ENCODE measurements at regions not wholly inside any gene's neighbourhood (a gene's known extent, or its start where the extent isn't known, plus 50 kb on each side); places are given as distances from the start of the nearest gene placed in this dataset.

DNA sequence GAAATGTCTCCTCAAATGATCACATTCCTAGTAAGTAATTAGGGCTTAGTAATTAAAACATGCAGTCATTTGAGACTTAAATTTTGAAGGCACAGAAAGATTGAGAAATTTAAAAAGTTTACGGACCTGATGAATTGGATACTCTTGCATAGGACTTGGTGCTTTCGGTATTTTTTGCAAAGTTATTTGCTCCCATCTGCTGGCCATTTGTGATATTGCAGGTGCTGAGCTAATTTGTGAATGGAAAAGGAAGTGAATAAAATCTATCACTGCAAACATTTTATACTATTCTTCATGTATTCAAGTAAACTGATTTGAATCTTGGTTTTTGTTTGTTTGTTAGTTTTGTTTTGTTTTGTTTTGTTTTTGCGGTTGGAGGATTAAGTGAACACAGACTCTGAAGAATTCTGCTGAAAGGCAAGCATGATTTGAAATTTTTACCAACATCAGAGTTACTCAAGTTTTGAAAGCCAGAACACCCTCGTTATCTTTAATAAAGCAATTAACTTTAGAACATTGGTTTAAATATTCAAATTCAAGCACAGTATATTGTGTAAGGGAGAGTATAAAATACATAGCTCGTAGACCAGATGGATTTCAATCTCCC, 689.5 kb upstream of the RBFOX1 start:
- no peak for DNase-seq

GRCh38 chr16:6642271-6642670, 690.4 kb upstream of the RBFOX1 start:
- DNase-seq = no peak

DNA sequence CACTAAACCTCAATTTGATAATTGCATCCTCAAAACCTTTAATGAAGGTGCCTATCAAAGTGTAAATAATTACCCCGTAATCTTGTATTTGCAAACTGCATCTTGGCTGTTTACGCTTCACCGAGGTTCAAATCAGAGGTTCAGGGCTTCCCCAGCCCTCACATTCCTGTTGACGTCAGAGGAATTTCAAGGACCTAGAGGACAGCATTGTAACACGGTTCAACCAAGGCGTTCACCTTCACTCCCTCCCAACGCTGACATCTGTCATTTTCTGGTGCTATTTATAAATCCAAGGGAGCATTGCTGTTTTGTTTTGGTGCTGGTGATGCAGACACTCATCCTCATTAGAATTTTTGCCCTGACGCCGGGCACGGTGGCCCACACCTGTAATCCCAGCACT, 691.6 kb upstream of the RBFOX1 start:
- no peak for DNase-seq

GRCh38 chr16:6636457-6636856, 696.2 kb upstream of the RBFOX1 start:
- no peak for DNase-seq

DNA sequence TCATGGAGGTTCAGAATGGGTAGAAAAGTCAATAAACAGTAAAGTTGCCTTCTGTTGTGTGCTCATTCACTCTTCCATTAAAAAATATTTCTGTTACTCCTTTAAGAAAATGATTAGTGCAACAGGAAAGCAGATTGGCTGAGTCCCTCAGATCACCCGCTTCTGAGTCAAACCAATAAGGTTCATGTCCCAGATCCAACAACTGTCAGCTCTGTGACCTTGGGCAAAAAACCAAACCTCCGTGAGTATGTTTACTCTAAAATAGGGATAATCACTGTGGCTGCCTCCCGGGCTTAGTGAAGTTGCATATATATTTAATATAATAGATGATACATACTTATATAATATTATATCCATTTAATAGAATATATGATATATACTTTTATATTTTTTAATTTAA, 698.5 kb upstream of the RBFOX1 start:
- no peak for DNase-seq

DNA sequence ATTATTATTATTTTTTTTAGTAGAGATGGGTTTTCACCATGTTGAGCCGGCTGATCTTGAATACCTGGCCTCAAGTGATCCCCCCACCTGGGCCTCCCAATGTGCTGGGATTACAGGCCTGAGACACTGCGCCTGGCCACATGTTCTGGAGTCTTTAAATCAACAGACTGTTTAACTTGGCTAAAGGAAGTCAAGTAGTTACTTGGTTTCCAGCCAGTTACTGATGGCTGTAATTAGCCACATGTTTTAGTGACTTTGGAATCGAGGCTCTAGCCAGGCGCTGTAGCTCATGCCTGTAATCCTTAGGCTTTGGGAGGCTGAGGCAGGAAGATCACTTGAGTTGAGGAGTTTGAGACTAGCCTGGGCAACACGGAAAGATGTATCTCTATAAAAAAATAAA, 699.2 kb upstream of the RBFOX1 start:
- no peak for DNase-seq

- no peak for DNase-seq
Observed at GRCh38 chr16:6629110-6629509, 703.5 kb upstream of the RBFOX1 start.

- DNase-seq = no peak
Observed at GRCh38 chr16:6625606-6626005, 707.0 kb upstream of the RBFOX1 start.

GRCh38 chr16:6618874-6619273, 713.8 kb upstream of the RBFOX1 start:
- no peak for DNase-seq

GRCh38 chr16:6616746-6617145, 715.9 kb upstream of the RBFOX1 start:
- DNase-seq = no peak

- DNase-seq = no peak
Observed at GRCh38 chr16:6615636-6616035, 717.0 kb upstream of the RBFOX1 start.

GRCh38 chr16:6611535-6611934, 721.1 kb upstream of the RBFOX1 start:
- DNase-seq = no peak

GRCh38 chr16:6605490-6605889, 727.2 kb upstream of the RBFOX1 start:
- no peak for DNase-seq

- DNase-seq = no peak
Observed at GRCh38 chr16:6603780-6604325, 728.8 kb upstream of the RBFOX1 start.

- no peak for DNase-seq
Observed at GRCh38 chr16:6602405-6602804, 730.2 kb upstream of the RBFOX1 start.

DNA sequence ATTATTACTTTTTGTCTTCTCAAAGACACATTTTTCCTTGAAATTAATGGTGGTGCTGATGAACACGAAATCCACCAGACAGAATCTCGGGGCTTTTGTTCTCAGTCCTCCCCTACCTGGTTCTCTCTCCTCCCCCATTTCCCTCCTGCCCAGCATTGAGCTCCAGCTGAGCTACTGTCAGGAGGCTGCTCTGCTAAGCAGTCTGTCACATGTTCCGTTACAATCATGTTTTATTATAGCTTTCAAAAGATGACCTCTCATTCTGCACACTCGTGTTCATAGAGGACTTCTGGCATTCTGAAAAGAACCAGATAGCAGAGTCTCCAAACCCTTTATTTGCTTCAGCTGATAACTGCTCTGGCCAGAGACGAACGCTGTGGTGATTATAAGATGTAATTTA, 732.5 kb upstream of the RBFOX1 start:
- no peak for DNase-seq

- DNase-seq = no peak
Observed at GRCh38 chr16:6593799-6594198, 738.8 kb upstream of the RBFOX1 start.

DNA sequence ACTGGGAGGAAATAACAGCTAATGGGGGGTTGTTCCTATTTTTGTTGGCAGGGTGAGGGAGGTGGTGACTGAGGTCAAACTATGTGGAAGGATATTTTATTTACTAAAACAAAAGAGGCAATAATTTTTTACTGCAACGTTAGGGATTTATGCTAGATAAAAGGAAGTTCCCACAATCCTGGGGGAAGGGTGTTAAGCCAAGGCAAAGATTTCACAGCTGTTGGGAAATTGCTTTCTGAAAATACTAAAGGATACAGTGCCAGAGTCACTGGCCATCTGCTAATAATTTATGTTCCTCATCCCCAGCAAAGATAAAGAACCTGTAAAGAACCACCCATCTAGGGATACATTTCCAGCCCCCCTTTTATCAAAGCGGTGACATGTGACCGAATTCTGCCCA, 756.0 kb upstream of the RBFOX1 start:
- DNase-seq = no peak

DNA sequence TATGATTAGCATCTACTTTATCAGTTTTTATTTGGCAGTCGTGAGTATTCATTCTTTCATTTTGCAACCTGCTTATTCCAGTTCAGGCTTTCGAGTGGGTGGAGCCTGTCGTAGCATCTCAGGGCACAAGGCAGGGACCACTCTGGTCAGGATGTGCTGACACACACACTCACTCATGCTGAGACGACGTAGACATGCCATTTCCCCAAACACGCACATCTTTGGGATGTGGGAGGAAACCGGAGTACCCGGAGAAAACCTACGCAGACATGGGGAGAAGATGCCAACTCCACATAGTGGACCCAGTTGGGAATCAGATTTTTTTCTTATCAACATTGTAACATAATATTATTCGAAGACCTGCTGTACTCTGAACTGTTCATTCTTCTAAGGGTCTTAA, 756.5 kb upstream of the RBFOX1 start:
- DNase-seq = no peak

DNA sequence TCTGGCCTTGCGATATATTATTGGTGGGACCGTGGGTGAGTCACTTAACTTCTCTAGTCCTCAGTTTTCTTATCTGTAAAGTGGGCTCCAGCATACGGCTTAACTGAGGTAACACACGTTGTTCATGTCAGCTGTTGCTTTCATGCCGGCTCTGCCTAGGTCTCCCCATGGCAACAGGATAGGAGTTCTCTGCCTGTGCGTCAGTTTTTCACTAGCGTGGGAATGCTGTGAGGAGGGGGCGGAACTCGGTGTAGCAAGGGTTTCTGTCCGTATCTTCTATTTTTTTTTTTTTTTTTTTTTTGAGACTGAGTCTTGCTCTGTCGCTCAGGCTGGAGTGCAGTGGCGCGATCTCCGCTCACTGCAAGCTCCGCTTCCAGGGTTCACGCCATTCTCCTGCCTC, 758.5 kb upstream of the RBFOX1 start:
- DNase-seq = no peak

DNA sequence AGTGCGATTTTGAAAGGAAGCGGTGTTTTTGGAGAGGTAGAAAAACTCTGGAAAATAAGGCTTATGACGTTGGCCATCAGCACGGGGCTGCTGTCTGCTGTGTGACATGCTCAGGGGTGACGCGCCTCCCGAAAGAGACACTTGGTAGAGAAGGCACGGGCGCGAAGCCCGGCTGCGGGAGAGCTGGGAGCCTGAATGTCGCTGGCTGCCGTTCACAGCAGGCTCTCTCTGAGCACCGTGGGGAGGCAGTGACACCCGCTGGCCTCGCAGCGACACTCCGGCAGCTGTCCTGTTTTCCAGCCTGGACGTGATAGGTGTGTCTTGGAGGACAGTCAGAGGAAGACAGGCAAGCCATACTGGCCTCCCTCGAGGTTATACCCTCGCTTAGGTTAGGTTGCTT, 759.1 kb upstream of the RBFOX1 start:
- no peak for DNase-seq

- no peak for DNase-seq
Observed at GRCh38 chr16:6571044-6571443, 761.6 kb upstream of the RBFOX1 start.

GRCh38 chr16:6570530-6570929, 762.1 kb upstream of the RBFOX1 start:
- no peak for DNase-seq

DNA sequence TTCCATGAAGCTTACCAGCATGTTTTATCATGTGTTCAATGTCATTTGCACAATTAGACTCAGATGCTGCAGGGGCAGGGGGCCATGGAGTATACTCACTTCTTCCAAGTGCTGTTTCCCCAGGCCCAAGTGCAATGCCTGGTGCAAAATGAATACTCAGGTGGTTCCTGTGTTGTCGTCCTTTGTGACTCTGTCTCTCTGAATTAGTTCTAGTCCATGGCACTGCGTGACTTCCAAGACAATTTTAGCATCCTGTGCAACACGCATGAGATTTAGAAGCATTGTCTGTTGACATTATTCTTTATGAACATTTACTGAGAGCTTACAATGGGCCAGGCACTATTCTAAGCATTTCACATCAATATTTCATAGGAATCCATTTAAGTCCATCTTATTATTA, 769.7 kb upstream of the RBFOX1 start:
- DNase-seq = no peak

DNA sequence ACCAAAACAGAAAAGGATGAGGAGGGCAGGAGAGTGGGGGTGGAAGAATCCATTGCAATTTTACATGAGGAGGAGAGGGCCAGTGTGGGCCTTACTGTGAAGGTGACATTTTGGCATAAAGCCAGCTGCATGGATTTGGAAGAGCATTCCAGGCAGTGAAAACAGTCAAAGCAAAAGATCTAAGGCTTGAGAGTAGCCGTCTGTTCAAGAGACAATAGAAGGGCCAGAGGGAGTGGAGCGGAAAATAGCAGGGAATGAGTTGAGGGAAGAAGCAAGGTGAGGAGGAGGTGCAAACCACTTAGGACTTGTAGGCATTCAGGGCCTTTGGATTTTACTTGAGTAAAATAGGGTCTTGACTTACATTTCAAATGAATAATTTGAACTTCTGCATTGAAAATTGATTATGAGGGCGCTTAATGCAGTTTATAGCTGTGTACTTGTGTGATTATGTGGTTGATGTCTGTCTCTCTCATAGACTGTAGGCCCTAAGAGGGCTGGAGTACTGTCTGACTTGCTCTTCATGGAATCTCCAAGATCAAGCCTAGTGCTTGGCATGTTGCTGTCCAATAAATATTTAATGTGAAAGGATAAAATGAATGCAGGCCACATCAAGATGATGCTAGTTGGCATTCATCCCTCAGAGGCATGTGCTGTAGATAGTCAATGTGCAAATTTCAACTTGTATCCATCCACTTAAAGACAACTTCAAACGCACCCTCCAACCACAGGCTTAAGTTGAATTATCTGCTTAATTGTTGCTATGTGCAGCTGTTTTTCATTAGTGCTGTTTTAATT, 772.1 kb upstream of the RBFOX1 start:
- no peak for DNase-seq

Measured in GF-D8 (cell line).